SIG-M5 treated with dmso at 0.1 percent for 504 hours (cell line): ENCODE measurements at regions not wholly inside any gene's neighbourhood (a gene's known extent, or its start where the extent isn't known, plus 50 kb on each side); places are given as distances from the start of the nearest gene placed in this dataset.

Experiments used
- DNase-seq: peaks from one replicate; lab custom pipeline; 2025; ENCODE audit not compliant: unreplicated experiment; lab: John Stamatoyannopoulos, UW

DNA sequence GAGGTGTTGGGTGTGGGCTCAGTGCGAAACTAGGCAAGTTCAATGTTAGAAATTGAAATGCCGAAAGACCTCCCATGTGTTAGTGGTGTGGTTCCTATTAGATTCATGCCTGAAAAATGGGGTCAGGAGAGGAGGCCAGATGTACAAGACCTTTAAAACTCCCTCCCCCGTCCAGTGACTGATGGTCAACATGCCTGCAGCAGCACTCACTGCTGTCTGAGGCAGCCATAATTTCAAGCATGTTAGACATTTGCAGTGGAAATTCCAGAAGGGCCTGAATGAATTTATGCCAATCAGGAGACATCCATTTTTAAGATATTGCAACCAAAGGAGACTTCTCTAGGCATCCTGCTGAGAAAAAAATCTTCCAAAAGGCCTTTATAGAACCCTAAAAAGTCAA lies 426.9 kb upstream of the NBEA start:
- no peak for DNase-seq

DNA sequence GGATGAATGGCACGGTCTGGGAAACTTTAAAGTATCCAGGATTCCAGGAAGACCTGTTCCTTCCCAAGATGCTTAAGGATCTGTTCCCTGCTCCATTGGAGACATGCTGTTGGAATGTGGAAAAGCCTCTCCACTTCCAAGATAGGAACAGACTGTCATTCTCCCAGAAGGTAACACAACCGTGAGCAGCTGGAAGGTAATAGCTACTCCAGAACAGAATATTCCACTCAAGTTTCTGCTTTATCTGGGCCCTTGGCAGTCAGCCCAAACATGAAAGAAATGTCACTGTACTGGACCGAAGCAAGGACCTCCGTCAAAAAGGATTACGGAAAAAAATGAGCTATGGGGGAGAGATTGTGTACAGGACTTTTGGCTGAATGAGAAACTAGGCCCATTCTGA lies 420.9 kb upstream of the NBEA start:
- no peak for DNase-seq

DNA sequence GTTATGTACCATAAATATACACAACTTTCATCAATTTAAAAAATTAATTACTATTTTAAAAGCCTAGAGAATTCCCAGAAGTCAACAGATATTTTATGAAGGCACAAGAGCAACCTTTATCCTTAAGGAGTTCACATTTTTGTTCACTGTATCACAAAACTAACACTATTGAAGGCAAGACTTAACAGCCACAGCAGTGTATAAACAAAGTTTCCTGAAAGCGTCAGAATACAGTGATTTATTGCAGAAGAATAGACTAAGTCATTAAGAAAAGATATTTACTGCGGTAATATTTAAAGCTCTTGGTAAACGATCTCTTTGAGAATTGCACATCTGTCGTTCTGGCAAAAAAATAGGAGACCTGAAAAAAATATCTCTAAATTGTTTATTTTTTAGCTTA lies 419.3 kb upstream of the NBEA start:
- no peak for DNase-seq

DNA sequence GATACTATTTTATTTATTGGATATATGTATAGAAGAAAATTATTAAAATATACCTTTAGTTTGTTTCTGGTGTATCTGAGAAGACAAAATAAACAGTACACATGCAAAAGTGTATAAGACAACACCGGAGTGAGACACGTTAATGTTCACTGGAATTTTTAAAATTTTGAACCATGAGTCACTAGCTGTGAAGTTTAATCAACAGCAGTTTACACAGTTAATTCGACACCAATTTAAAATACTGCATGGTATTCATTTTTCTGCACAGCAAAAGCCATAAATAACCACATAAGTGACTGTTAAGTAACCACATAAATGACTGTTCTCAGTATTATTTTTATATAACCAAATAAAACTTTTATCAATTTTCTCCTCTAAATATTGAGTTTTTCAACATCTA lies 418.7 kb upstream of the NBEA start:
- DNase-seq: no peak

DNA sequence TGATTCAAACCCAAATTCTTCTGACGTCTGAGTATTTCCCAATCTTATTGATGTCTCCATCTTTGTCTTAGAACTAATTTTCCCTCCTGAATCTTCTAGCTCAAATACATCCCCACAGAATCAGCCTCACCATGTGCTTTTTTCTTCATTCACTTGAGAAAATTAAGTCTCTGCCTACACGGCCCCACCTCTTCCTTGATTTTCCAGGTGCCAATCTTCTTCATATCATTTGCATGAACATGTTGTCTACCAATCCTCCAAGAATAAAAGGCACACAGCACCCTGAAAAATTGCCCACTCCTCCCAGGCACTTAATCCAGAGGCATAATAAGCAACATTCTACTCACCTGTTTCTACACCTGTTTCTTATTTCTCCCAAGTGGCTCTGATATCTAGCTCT lies 408.1 kb upstream of the NBEA start:
- DNase-seq: no peak

DNA sequence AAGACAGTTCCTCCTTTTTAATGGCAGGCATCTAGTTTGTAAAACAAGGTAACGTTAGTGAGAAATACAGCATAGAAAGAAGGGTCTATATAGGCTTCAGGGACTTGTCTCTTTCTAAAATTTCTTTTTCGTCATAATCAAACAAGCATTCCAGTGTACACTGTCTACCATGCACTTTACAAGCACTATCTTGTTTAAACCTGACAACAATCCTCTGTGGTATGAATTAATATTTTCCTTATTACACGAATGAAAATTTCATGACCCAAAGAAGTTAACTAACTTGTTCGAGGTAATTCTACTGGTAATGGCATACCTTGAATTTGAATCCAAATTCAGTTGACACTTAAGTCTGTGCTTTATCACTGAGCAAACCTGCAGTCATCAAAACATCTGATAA lies 399.7 kb upstream of the NBEA start:
- DNase-seq: no peak

DNA sequence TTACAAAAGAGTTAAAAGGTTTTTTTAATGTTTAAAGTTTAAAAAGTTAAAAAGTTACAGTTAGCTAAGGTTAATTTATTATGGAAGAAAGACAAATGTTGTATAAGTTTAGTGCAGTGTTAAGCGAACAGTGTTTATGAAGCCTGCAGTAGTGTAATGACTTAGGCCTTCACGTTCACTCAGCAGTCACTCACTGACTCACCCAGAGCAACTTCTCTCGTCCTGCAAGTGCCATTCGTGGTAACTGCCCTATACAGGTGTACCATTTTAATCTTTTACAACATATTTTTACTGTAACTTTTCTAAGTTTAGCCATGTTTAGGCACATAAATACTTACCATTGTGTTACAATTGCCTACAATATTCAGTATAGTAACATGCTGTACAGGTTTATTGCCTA lies 398.2 kb upstream of the NBEA start:
- DNase-seq: no peak

DNA sequence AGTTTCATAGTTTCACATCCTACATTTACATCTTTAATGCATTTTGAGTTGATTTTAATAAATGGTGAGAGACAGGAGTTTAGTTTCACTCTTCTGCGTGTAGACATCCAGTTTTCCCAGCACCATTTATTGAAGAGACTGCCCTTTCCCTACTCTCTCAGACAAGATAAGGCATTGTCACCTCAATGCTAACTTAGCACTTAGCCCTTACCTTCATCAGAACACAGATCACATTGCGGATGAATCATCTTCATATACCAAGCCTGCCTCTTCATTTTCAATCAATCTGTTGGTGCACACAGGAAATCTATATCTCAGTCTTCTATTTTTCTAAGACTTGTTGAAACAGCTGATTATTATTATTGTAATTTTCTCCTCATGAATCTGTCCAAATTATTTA lies 396.6 kb upstream of the NBEA start:
- DNase-seq: no peak

DNA sequence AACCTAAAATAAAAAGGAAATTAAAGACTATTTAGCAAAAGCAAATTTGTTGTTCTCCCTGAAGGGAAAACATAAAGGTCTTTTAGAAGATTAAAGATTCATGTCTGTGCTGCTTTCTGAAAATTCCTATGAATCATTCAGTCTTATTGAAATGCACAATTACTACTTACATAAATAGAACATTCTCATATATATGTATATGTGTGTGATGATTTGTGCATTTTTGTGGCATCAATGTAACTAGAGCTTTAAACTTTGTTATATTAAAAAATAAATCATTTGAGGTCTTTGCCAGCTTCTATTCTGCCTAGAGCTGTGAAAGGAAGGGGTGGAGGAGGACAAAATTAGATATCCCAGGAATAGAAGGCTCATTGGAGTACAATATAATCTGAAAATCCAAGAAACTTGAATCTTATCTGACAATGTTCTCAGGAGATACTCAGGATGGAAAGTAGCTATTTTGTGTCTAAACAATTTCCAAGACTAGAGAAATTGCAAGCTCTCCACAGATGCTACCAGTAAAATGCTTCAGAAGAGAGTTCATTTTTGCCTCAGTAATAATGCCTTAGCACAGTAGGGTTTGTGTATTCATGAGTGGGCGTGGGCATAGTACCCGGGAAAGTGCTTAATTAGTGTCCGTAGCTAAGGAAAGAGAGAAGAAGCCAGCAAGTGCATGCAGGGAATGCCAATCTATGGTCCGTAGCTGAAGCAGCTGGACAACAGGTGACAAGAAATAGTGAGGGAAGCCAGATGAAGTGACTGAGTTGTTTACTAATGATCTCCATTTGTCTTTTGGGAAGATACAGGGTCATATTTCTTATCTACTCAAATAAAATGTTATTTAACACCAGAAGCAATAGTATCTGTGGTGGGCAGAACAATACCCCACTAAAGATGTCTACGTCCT lies 395.5 kb upstream of the NBEA start:
- no peak for DNase-seq

DNA sequence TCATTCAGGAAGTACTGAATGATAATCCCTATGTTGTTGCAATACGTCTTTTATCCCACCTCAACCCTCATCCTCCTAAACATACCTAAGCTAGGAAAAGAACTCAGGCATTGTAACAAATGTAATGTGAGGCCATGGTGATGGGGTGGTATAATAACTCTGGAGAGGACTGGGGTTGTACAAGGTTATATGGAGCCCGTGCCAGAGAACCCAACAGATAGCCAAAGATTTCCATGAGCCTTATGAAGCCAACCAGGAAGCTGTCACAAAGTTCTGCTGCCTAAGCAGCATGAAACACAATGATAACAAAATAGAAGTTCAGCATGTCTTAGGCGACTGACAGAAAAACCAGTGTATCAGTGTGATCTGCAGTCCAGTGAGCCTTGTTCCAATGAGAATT lies 394.1 kb upstream of the NBEA start:
- no peak for DNase-seq

DNA sequence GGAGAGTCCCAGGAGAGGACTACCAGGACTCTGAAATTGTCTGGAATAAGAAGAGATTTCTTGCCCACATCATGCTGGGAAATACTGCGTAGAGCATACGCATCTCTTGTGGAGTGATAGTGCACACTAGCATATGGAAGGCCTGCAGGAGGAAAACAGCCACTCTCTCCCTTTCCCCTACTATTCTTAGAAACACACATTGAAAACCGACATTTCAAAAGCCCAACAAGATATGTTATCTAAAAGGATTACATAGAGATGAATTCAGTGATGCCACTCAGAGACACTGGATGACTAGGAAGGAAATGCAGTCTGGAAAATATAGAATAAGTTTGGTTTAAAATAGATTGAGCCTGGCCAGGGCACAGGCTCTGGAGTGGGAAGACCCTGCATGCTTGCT lies 388.7 kb upstream of the NBEA start:
- DNase-seq: no peak

DNA sequence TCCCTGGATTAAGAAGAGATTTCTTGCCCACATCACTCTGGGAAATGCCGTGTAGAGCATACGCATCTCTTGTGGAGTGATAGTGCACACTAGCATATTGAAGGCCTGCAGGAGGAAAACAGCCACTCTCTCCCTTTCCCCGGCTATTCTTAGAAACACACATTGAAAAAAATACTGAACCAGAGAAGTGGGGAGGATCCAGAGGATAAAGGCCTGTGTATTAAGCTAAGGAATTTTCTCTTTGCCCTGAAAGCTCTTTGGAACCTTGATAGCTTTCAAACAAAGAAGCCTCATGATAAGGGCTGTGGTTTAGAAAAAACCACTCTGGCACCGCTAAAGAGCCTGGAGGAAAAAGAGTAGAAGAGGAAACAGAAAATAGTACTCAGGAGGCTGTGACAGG lies 386.1 kb upstream of the NBEA start:
- no peak for DNase-seq

DNA sequence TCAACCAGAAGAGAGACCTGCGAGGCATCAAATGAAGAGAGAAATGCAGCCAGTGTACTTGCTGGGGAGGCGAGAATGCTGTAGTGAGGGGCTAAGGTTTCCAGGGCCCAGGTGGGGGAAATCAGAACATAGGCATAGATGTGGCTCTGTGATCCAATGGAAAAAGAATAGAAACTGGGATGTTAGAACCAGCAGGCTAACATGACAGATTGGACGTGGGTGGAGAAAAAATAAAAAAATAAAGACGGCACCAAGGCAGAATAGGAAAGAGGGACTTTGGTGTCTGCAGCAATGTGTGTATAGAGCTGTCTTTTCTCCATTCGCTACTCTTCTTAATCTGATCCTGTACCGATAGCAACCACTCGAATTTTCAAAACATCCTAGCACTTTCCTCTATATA lies 381.0 kb upstream of the NBEA start:
- DNase-seq: no peak

DNA sequence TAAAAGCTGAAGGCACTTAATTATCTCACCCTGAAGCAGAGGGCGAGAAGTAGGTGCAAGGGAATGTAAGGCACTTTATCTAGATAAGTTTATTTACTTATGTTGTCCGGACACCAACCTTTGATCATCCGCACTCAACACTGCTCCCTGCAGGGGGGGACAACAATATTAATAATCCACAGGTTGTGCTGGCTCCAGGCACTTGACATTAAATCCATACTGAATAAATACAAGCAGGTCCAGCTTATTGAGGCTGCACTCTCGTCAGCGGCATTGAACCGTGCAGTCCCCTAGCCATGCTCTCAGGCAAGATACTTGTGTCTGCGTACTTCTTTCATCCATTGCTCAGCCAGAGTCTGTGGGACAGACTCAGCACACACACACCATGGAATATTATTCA lies 374.5 kb upstream of the NBEA start:
- no peak for DNase-seq

DNA sequence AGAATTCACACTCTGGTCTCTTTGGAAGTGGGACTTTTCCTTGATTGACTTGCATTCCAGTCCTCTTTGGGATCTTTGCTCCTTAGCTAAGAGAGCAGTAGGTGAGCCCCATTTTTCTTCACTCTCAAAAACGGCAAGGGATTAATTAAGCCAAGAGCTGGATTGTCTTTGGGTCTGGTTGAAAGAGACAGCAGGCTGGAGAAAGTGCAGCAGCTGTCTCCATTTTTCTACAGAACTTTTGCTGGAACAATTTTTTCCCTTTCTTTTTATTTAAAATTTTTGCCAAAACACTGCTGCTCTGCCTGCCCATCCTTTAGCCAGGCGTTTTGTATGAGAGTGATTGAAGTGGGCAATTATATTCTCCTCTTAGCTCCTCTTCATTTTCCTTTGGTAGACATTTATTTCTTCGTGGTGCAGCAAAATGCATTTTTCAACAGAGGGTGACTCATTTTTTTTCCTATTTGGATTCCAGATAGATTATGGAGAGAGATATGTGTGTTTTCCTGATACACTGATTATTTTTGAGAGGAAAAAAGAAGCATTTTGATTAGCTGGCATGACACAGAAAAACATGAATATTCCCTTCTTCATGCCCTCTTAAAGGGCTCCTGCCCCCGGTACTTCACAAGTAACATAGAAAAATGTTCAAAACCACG lies 371.2 kb upstream of the NBEA start:
- DNase-seq: no peak

DNA sequence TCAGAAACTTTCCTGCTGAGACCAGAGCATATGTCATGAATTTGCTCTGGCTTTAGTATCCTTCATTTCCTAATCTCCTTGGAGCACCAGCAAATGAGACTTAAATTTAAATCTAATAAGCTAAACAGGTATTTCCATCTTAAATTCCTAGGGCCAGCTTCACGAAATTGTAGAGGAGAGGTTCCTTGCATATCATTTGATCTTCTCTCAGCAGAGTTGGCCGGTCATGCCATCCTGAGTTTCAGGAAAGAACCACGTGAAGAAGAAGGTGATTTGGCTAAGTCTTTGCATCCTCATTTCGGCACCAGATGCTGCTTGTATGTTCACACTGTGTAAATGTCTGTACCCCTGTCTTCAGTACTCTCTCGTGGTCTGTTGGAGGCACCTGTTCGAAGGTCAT lies 370.4 kb upstream of the NBEA start:
- DNase-seq: no peak

DNA sequence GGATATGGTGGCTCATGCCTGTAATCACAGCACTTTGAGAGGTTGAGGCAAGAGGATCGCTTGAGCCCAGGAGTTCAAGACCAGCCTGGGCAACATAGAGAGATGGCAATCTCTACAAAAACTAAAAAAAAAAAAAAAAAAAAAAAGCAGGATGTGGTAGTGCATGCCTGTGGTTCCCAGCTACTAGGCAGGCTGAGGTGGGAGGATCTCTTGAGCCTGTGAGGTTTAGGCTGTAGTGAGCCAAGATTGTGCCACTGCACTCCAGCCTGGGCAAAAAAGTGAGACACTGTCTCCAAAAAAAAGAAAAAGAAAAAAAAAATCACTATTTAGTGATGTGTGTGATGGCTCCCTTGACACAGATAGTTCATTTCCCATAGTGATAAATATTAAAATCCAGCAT lies 365.0 kb upstream of the NBEA start:
- no peak for DNase-seq

DNA sequence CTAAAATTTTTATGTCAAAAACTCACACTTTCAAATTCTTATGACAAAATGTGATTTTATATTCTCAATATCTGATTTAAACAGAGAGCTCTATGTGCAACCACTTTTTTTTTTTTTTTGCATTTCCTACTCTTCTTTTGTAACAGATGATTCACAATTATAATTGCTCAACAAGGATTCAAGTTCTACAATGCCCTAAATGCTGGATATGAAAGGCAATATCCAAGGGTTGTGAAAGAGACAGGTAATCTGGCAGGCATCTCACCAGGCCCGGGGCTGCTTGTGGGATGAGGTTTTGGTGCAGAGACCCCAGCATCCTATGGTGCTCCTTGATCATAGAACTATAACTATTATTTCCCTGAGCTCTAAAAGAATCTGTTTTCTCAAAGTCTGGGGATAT lies 363.6 kb upstream of the NBEA start:
- DNase-seq: no peak

DNA sequence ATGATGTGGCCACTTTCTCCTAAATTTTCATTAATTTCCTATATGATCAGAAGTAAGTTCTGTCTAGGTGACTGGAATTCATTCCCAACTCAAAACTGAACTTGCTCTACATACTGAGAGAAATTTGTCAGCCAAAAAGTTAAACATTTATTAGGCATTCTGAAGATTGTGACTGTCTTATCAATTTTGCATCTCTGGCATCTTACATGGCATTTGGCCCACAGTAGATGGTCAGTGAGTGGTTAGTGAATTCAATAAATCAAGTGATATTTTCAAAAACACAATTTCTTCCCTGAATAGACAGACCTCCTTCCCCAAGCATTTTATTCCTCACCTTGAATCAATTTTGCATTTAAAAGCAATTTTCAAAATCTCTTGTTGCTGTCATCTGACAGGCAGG lies 363.2 kb upstream of the NBEA start:
- no peak for DNase-seq

DNA sequence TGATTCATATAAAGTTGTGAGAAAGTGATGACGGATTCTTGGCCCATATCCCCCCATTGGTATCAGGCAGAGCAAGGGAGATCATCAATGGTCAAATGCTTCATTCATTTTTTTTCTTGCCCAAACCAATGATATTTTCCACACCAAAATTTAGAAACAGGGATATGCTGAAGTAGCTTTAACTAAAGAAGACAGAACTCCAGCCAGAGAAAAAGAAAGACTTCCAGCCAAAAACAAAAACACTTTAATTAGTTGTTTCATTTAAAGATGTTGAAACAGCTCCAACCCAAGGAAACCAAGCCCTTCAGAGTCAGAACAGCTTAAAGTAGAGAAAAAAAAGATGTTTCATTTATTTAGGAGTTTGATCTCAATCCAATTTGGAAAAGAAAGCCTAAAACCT lies 358.9 kb upstream of the NBEA start:
- no peak for DNase-seq

DNA sequence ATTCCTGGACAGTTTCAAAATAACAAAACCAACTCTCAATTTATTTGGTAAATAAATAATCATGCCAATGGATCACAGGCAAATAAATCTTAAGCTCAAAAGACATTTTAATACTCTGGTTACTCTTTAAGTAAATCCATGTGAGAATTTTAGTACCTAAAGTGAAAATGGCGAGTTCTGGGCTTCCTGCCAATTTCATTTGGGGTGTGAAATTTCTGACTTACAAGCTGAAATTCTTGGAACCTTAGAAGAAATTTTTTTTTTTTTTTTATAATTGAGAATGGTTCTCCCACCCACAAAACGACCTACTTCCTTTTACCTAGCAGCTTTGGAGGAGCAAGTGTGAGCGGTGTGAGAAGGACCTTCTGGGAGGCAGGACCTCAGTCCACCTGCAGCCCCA lies 354.5 kb upstream of the NBEA start:
- no peak for DNase-seq

DNA sequence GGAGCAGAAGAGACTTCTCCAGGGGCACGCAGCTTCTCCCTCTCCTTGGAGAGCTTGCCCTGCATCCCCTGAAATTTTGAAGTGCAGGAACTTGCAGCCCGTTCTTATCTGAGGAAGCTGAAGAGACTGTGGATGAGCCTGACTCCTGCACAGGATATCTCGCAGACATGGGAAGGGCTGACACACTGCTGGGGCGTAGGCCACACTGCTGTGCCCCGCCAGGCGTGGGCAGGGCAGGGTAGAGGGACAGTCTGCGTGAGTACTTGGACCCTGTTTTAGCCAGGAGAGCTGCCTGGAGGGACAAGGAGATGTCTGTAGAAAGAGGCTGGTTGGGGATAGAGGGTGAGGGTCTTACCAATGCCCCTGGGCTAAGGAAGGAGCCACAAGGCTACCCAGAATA lies 353.7 kb upstream of the NBEA start:
- no peak for DNase-seq

DNA sequence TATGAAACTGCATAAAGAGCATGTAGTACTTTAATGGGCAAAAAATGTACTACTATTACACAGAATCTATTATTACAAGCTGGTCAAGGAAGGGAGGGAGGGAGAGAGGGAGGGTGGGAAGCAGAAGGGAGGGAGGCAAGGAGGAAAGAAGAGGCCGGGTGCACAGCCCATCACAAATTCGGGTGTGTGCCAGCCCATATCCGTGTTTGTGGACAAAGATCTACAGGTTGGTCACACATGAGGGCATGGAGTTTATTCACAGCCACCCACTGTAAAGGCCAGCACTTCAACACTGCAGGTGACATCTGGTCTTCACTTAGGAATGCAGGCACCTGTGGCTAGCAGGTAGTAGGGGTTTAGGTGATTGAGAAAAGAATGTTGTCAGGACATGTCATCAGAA lies 352.5 kb upstream of the NBEA start:
- no peak for DNase-seq
